GM12878 (cell line): ENCODE measurements at regions not wholly inside any gene's neighbourhood (a gene's known extent, or its start where the extent isn't known, plus 50 kb on each side); places are given as distances from the start of the nearest gene placed in this dataset.

Source experiments
- ATAC-seq: fragments of 200-7000 bp; cut with Tn5 transposase; 3 replicates; pipeline ENCODE4 v1.9.1; 2020; ENCODE audit warnings: mild to moderate bottlenecking, moderate library complexity
- BruUV-seq: library from RNA; stranded (reverse); fragments of 400-500 nt; replicated peaks from 2 replicates; lab custom pipeline; 2021; lab: Mats Ljungman, UMichigan
- CTCF ChIA-PET: fragments of 300-600 bp; sonication (Branson Sonifier 250); formaldehyde crosslinking; extraction: SDS; loops from one replicate; lab custom pipeline; 2021; ENCODE audit warnings: inconsistent platforms; lab: Yijun Ruan, JAX
- POLR2A ChIA-PET: fragments of 350-600 bp; formaldehyde crosslinking; extraction: SDS; loops from one replicate; lab custom pipeline; 2021; ENCODE audit warnings: inconsistent platforms; lab: Charles Lee
- RAD21 ChIA-PET: fragments of 300-600 bp; sonication (Branson Sonifier 250); formaldehyde crosslinking; loops from one replicate; lab custom pipeline; 2023; ENCODE audit warnings: antibody characterized with exemption; ENCODE audit not compliant: unreplicated experiment; lab: Charles Lee
- SMC1A ChIA-PET: fragments of 300-600 bp; sonication (Branson Sonifier 250); formaldehyde crosslinking; loops from one replicate; lab custom pipeline; 2023; ENCODE audit not compliant: unreplicated experiment, uncharacterized antibody; lab: Charles Lee
- DNase-seq: peaks from one replicate; pipeline ENCODE4 v3.0.0-alpha.2; 2011; ENCODE audit warnings: low read depth, low spot score
- FAIRE-seq: peaks from 3 replicates; lab custom pipeline; 2011; peaks lifted over from hg19 to GRCh38; lab: Jason Lieb, UNC
- H2AFZ ChIP-seq: 2 replicates; pipeline ENCODE4 v1.6.0; 2011; ENCODE audit warnings: low read depth, low read length, control low read depth; ENCODE audit not compliant: control insufficient read depth
- H3K27ac ChIP-seq: 2 replicates; pipeline ENCODE4 v1.5.1; 2011; ENCODE audit warnings: control low read depth; ENCODE audit not compliant: control insufficient read depth, insufficient read depth
- H3K27me3 ChIP-seq, 2 experiments: replicated peaks in 1 of 2; 2 replicates each; pipeline versions ENCODE4 v1.6.0 to v1.6.1; 2011; ENCODE audit warnings: low read length in 1 of 2; ENCODE audit not compliant: control insufficient read depth in 2 of 2, insufficient read depth in 2 of 2
- H3K36me3 ChIP-seq, 2 experiments: 2 replicates each; pipeline ENCODE4 v1.5.1; 2011; ENCODE audit warnings: low read length in 1 of 2; ENCODE audit not compliant: control insufficient read depth in 2 of 2, insufficient read depth in 2 of 2
- H3K4me1 ChIP-seq: 2 replicates; pipeline ENCODE4 v1.6.1; 2011; ENCODE audit warnings: mild to moderate bottlenecking, low read length, moderate library complexity, mixed read lengths; ENCODE audit not compliant: control insufficient read depth, insufficient read depth
- H3K4me2 ChIP-seq: 2 replicates; pipeline ENCODE4 v1.6.0; 2011; ENCODE audit warnings: control low read depth; ENCODE audit not compliant: control insufficient read depth, insufficient read depth
- H3K4me3 ChIP-seq: fragments of 200-600 bp; sonication (generic); 2 replicates; pipeline ENCODE4 v1.5.1; 2016
- H3K79me2 ChIP-seq: 2 replicates; pipeline ENCODE4 v1.6.0; 2011; ENCODE audit warnings: low read length; ENCODE audit not compliant: control insufficient read depth, insufficient read depth
- H3K9ac ChIP-seq: 2 replicates; pipeline ENCODE4 v1.8.0; 2011; ENCODE audit warnings: low read length, control low read depth, mixed read lengths; ENCODE audit not compliant: control insufficient read depth, insufficient read depth
- H3K9me3 ChIP-seq: replicated peaks from 3 replicates; pipeline ENCODE4 v1.5.1; 2011; ENCODE audit warnings: mild to moderate bottlenecking, low read length; ENCODE audit not compliant: control insufficient read depth, insufficient read depth
- H4K20me1 ChIP-seq: 2 replicates; pipeline ENCODE4 v1.6.0; 2011; ENCODE audit not compliant: control insufficient read depth, insufficient read depth
- ATF7 ChIP-seq: fragments of 450-650 bp; IDR thresholded peaks from 2 replicates; pipeline ENCODE4 v1.6.1; 2016; ENCODE audit warnings: low read depth, mild to moderate bottlenecking
- CEBPZ ChIP-seq: fragments of 150-350 bp; IDR thresholded peaks from 2 replicates; pipeline ENCODE4 v1.6.1; 2016; ENCODE audit warnings: low read depth, low read length
- CHD2 ChIP-seq: IDR thresholded peaks from 2 replicates; pipeline ENCODE4 v1.6.1; 2011; ENCODE audit warnings: low read depth, low read length, improper control_type of control experiment, borderline replicate concordance
- CHD4 ChIP-seq: fragments of 200-600 bp; sonication (generic); IDR thresholded peaks from 2 replicates; pipeline ENCODE4 v1.6.1; 2016; ENCODE audit warnings: mild to moderate bottlenecking
- EGR1 ChIP-seq, 2 experiments: IDR thresholded peaks; 1 replicate in 1 of 2; 2 replicates in 1 of 2; pipeline ENCODE4 v1.6.1; 2011 to 2012; ENCODE audit warnings: low read depth in 2 of 2, low read length in 2 of 2, borderline replicate concordance in 1 of 2, mild to moderate bottlenecking in 1 of 2, moderate library complexity in 1 of 2
- FOXM1 ChIP-seq: IDR thresholded peaks from 2 replicates; pipeline ENCODE4 v1.6.1; 2012; ENCODE audit warnings: low read depth, mild to moderate bottlenecking, inconsistent platforms, low read length, moderate library complexity
- MYB ChIP-seq: fragments of 150-350 bp; IDR thresholded peaks from 2 replicates; pipeline ENCODE4 v1.6.1; 2014; ENCODE audit warnings: mild to moderate bottlenecking, low read depth, low read length, borderline replicate concordance
- PAX5 ChIP-seq: IDR thresholded peaks from 2 replicates; pipeline ENCODE4 v1.6.1; 2011; ENCODE audit warnings: low read depth, low read length, borderline replicate concordance
- RB1 ChIP-seq: fragments of 450-650 bp; formaldehyde crosslinking; IDR thresholded peaks from 2 replicates; pipeline ENCODE4 v1.6.1; 2017; ENCODE audit warnings: mild to moderate bottlenecking, borderline replicate concordance
- TBL1XR1 ChIP-seq: IDR thresholded peaks from 2 replicates; pipeline ENCODE4 v1.6.1; 2012; ENCODE audit warnings: low read depth, low read length, improper control_type of control experiment
- ZZZ3 ChIP-seq: IDR thresholded peaks from 2 replicates; pipeline ENCODE4 v1.6.1; 2011; ENCODE audit warnings: low read depth; ENCODE audit not compliant: control insufficient read depth, insufficient read length
- WGBS: methylation state at CpG from one replicate; pipeline ENCODE4 v1.1.6; 2016; ENCODE audit warnings: low lambda C conversion rate; ENCODE audit not compliant: insufficient replicate concordance, insufficient coverage; ENCODE audit errors: missing lambda C conversion rate; 5-methylcytosine and 5-hydroxymethylcytosine counted together
- in situ Hi-C: fragments of 300-500 bp; cut with MboI; formaldehyde crosslinking; loops from 9 replicates; pipeline ENCODE4 v1.14.3; 2018; ENCODE audit warnings: mixed read lengths
- intact Hi-C: fragments of 100-400 bp; cut with micrococcal nuclease; formaldehyde crosslinking; loops from one replicate; pipeline ENCODE4 v1.14.2; 2022; ENCODE audit not compliant: unreplicated experiment
- TF ChIP-seq, protein P1 (sequence below): fragments of 150-350 bp; IDR thresholded peaks from 2 replicates; pipeline ENCODE4 v1.6.1; 2014; ENCODE audit warnings: mild to moderate bottlenecking, low read depth, low read length
- TF ChIP-seq, protein P2 (sequence below): IDR thresholded peaks from 2 replicates; pipeline ENCODE4 v1.6.1; 2012; ENCODE audit warnings: low read depth, low read length, improper control_type of control experiment
- TF ChIP-seq, protein P3 (sequence below): fragments of 450-650 bp; IDR thresholded peaks from 2 replicates; pipeline ENCODE4 v1.6.1; 2014; ENCODE audit warnings: mild to moderate bottlenecking
- TF ChIP-seq, protein P4 (sequence below): IDR thresholded peaks from 2 replicates; pipeline ENCODE4 v1.6.1; 2012; ENCODE audit warnings: low read depth, low read length, improper control_type of control experiment

- TF ChIP-seq, protein P1, sequence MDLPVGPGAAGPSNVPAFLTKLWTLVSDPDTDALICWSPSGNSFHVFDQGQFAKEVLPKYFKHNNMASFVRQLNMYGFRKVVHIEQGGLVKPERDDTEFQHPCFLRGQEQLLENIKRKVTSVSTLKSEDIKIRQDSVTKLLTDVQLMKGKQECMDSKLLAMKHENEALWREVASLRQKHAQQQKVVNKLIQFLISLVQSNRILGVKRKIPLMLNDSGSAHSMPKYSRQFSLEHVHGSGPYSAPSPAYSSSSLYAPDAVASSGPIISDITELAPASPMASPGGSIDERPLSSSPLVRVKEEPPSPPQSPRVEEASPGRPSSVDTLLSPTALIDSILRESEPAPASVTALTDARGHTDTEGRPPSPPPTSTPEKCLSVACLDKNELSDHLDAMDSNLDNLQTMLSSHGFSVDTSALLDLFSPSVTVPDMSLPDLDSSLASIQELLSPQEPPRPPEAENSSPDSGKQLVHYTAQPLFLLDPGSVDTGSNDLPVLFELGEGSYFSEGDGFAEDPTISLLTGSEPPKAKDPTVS, result no peak
- TF ChIP-seq EGR1 (IDR thresholded peaks at IDR 0.05; ENCODE audit: borderline replicate concordance in 1 of 2, low read depth in 2 of 2, low read length in 2 of 2) (no peak), CHD2 (no peak), MYB (no peak), RB1 (no peak), FOXM1 (no peak)
Observed at GRCh38 chr12:76226956-76227355, 121.3 kb downstream of the BBS10 start (continued).

DNA sequence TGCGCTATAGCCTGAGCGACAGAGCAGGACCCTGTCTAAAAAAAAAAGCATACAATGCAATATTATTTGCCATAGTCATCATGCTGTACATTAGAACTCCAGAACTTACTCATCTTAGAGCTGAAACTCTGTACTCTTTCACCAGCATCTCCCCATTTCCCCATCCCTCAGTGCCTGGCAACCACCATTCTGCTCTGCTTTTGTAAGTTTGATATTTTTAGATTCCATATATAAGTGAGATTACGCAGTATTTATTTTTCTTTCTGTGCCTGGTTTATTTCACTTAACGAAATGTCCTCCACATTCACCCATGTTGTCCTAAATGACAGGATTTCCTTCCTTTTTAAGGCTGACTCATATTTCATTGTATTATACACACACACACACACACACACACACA lies 121.8 kb downstream of the BBS10 start:
- 75% methylated on average over 4 of the region's 4 CpGs for WGBS
- DNase-seq (no peak), FAIRE-seq (no peak), ATAC-seq (no peak)
- no peaks in the 10 kb centered on the region for H3K4me1 ChIP-seq
- no peaks in the 10 kb centered on the region for H3K79me2 ChIP-seq
- H4K20me1 ChIP-seq, result no peaks in the 10 kb centered on the region
- no peak overlapping the region for H3K27ac ChIP-seq
- H3K9ac ChIP-seq, result no peak overlapping the region
- no peak overlapping the region for H3K4me3 ChIP-seq
- intact Hi-C loops (no loop called here), in situ Hi-C loops (no loop called here)
- ChIA-PET RAD21 (interaction anchor here (1.0 kb wide), 1 partner anchor 41 kb away, joined by 3 read pairs; no protein-coding TSS in a partner anchor), SMC1A (interaction anchor here (1.2 kb wide), 1 partner anchor 41 kb away, joined by 3 read pairs; no protein-coding TSS in a partner anchor), POLR2A (interaction anchor here (0.7 kb wide), 1 partner anchor 525 kb away, joined by 3 read pairs; no protein-coding TSS in a partner anchor), CTCF (interaction anchor here (2.1 kb wide), 1 partner anchor 12 kb away, joined by 6 read pairs; no protein-coding TSS in a partner anchor)
- H3K36me3 ChIP-seq, result no peaks in the 10 kb centered on the region
- H3K27me3 ChIP-seq, result no peaks in the 10 kb centered on the region
- no peak overlapping the region for H2AFZ ChIP-seq
- H3K4me2 ChIP-seq, result no peak overlapping the region
- no TSS peak for BruUV-seq
- no peaks in the 10 kb centered on the region for H3K9me3 ChIP-seq
- no peak for TF ChIP-seq ZZZ3
- no peak for TF ChIP-seq CHD4
- no peak for TF ChIP-seq FOXM1
- TF ChIP-seq, protein P2, sequence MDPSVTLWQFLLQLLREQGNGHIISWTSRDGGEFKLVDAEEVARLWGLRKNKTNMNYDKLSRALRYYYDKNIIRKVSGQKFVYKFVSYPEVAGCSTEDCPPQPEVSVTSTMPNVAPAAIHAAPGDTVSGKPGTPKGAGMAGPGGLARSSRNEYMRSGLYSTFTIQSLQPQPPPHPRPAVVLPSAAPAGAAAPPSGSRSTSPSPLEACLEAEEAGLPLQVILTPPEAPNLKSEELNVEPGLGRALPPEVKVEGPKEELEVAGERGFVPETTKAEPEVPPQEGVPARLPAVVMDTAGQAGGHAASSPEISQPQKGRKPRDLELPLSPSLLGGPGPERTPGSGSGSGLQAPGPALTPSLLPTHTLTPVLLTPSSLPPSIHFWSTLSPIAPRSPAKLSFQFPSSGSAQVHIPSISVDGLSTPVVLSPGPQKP, result no peak
- no peak for TF ChIP-seq ATF7
- TF ChIP-seq, protein P3, sequence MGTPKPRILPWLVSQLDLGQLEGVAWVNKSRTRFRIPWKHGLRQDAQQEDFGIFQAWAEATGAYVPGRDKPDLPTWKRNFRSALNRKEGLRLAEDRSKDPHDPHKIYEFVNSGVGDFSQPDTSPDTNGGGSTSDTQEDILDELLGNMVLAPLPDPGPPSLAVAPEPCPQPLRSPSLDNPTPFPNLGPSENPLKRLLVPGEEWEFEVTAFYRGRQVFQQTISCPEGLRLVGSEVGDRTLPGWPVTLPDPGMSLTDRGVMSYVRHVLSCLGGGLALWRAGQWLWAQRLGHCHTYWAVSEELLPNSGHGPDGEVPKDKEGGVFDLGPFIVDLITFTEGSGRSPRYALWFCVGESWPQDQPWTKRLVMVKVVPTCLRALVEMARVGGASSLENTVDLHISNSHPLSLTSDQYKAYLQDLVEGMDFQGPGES, result no peak
- no peak for TF ChIP-seq TBL1XR1
- no peak for TF ChIP-seq CEBPZ
- TF ChIP-seq, protein P4, sequence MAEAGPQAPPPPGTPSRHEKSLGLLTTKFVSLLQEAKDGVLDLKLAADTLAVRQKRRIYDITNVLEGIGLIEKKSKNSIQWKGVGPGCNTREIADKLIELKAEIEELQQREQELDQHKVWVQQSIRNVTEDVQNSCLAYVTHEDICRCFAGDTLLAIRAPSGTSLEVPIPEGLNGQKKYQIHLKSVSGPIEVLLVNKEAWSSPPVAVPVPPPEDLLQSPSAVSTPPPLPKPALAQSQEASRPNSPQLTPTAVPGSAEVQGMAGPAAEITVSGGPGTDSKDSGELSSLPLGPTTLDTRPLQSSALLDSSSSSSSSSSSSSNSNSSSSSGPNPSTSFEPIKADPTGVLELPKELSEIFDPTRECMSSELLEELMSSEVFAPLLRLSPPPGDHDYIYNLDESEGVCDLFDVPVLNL, result no peak
- TF ChIP-seq PAX5, result no peak
